ENCODE measurements at regions not wholly inside any gene's neighbourhood (a gene's known extent, or its start where the extent isn't known, plus 50 kb on each side); places are given as distances from the start of the nearest gene placed in this dataset.

DNA sequence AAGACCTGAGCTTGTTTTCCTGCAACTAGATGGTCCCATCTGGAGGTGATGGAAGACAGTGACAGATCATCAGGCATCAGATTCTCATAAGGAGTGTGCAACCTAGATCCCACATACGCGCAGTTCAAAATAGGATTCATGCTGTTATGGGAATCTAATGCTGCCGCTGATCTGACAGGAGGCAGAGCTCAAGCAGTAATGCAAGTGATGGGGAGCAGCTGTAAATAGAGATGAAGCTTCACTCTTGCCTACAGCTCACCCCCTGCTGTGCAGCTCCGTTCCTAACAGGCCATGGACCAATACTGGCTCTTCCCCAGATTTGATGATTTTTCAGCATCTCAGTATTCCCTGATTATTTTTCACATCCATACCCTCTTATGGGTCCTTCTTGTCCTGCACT, 208.4 kb upstream of the RXFP2 start:
- H3K9me1 ChIP-seq (ENCODE audit: control insufficient read depth, extremely low read depth, insufficient read depth, low read length), result no peaks in the 10 kb centered on the region
- no peaks in the 10 kb centered on the region for H3K36me3 ChIP-seq (ENCODE audit: control insufficient read depth in 2 of 2, extremely low read depth in 1 of 2, insufficient read depth in 2 of 2, low read length in 2 of 2)
- H3K4me2 ChIP-seq (ENCODE audit: control insufficient read depth, extremely low read depth, insufficient read depth, low read depth, low read length), result no peak overlapping the region
- dilution Hi-C loops (cut with MboI; ENCODE audit: extremely low pct_ligation_motif_present, low sequenced_read_pairs), result no loop called here
- no peak overlapping the region for H3K9ac ChIP-seq (ENCODE audit: control insufficient read depth, extremely low read depth, insufficient read depth, low read length)
- no peak for FAIRE-seq
- no peaks in the 10 kb centered on the region for H4K20me1 ChIP-seq (ENCODE audit: control insufficient read depth, extremely low read depth, insufficient read depth, low read length)
- H3K4me1 ChIP-seq (ENCODE audit: control insufficient read depth, extremely low read depth, insufficient read depth, low read length), result no peaks in the 10 kb centered on the region
- H3K27me3 ChIP-seq (ENCODE audit: control insufficient read depth, extremely low read depth, insufficient read depth, low read length), result no peaks in the 10 kb centered on the region
- no peaks in the 10 kb centered on the region for H3K79me2 ChIP-seq (ENCODE audit: control insufficient read depth, insufficient read depth, low read length)
- no peak overlapping the region for H3K4me3 ChIP-seq (ENCODE audit: control insufficient read depth in 2 of 3, extremely low read depth in 1 of 3, insufficient read depth in 2 of 3, low read depth in 1 of 3, low read length in 3 of 3)
- no peak for DNase-seq (ENCODE audit: low read depth, low spot score)
- no peak overlapping the region for H2AFZ ChIP-seq (ENCODE audit: control insufficient read depth, low read length)
- TF ChIP-seq, protein P1, sequence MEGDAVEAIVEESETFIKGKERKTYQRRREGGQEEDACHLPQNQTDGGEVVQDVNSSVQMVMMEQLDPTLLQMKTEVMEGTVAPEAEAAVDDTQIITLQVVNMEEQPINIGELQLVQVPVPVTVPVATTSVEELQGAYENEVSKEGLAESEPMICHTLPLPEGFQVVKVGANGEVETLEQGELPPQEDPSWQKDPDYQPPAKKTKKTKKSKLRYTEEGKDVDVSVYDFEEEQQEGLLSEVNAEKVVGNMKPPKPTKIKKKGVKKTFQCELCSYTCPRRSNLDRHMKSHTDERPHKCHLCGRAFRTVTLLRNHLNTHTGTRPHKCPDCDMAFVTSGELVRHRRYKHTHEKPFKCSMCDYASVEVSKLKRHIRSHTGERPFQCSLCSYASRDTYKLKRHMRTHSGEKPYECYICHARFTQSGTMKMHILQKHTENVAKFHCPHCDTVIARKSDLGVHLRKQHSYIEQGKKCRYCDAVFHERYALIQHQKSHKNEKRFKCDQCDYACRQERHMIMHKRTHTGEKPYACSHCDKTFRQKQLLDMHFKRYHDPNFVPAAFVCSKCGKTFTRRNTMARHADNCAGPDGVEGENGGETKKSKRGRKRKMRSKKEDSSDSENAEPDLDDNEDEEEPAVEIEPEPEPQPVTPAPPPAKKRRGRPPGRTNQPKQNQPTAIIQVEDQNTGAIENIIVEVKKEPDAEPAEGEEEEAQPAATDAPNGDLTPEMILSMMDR (optimal IDR thresholded peaks at IDR 0.05 in 1 of 3, IDR thresholded peaks at IDR 0.05 in 1 of 3, conservative IDR thresholded peaks at IDR 0.05 in 1 of 3; ENCODE audit: extremely low read depth in 1 of 3, insufficient read depth in 2 of 3, low read length in 3 of 3), result no peak
- TF ChIP-seq EZH2 (IDR thresholded peaks at IDR 0.05; ENCODE audit: low read length), result no peak
- H3K9me3 ChIP-seq (ENCODE audit: control insufficient read depth, low read depth, low read length), result no peaks in the 10 kb centered on the region
- H3K27ac ChIP-seq (ENCODE audit: control insufficient read depth, insufficient read depth, low read length), result no peak overlapping the region

DNA sequence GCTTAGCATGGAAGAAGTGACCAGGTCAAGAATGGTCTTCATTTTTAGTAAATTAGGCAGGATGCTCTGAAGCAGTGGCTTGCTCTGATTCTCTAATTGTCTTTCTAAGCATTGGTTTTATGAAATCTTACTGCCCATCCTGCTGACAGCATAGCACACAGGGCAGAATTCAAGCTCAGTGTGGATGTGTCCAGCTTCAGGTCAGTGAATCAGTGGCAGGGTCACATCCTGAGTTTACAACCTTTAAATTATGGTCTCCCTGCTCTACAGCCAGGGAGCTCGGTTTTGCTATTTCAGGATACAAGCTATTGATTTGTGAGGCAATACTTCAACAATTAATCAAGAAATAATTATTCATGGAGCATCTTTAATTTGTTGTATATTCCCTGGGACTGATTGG, 202.3 kb upstream of the RXFP2 start:
- FAIRE-seq, result no peak
- Histone ChIP-seq H3K36me3 (ENCODE audit: control insufficient read depth in 2 of 2, extremely low read depth in 1 of 2, insufficient read depth in 2 of 2, low read length in 2 of 2) (no peaks in the 10 kb centered on the region), H3K4me3 (ENCODE audit: control insufficient read depth in 2 of 3, extremely low read depth in 1 of 3, insufficient read depth in 2 of 3, low read depth in 1 of 3, low read length in 3 of 3) (no peak overlapping the region), H2AFZ (ENCODE audit: control insufficient read depth, low read length) (no peak overlapping the region), H3K79me2 (ENCODE audit: control insufficient read depth, insufficient read depth, low read length) (no peaks in the 10 kb centered on the region), H3K9me1 (ENCODE audit: control insufficient read depth, extremely low read depth, insufficient read depth, low read length) (no peaks in the 10 kb centered on the region), H4K20me1 (ENCODE audit: control insufficient read depth, extremely low read depth, insufficient read depth, low read length) (no peaks in the 10 kb centered on the region), H3K9ac (ENCODE audit: control insufficient read depth, extremely low read depth, insufficient read depth, low read length) (no peak overlapping the region), H3K27me3 (ENCODE audit: control insufficient read depth, extremely low read depth, insufficient read depth, low read length) (no peaks in the 10 kb centered on the region), H3K27ac (ENCODE audit: control insufficient read depth, insufficient read depth, low read length) (no peak overlapping the region), H3K4me1 (ENCODE audit: control insufficient read depth, extremely low read depth, insufficient read depth, low read length) (no peaks in the 10 kb centered on the region), H3K4me2 (ENCODE audit: control insufficient read depth, extremely low read depth, insufficient read depth, low read depth, low read length) (no peak overlapping the region), H3K9me3 (ENCODE audit: control insufficient read depth, low read depth, low read length) (no peaks in the 10 kb centered on the region)
- TF ChIP-seq, protein P1 (optimal IDR thresholded peaks at IDR 0.05 in 1 of 3, IDR thresholded peaks at IDR 0.05 in 1 of 3, conservative IDR thresholded peaks at IDR 0.05 in 1 of 3; ENCODE audit: extremely low read depth in 1 of 3, insufficient read depth in 2 of 3, low read length in 3 of 3), result no peak
- TF ChIP-seq EZH2 (IDR thresholded peaks at IDR 0.05; ENCODE audit: low read length), result no peak
- no peak for DNase-seq (ENCODE audit: low read depth, low spot score)
- dilution Hi-C loops (cut with MboI; ENCODE audit: extremely low pct_ligation_motif_present, low sequenced_read_pairs), result no loop called here

Measured in keratinocyte (primary cell).